ENCODE measurements at regions not wholly inside any gene's neighbourhood (a gene's known extent, or its start where the extent isn't known, plus 50 kb on each side); places are given as distances from the start of the nearest gene placed in this dataset.

- Histone ChIP-seq H3K4me1 (ENCODE audit: control insufficient read depth, insufficient read depth, low read length, poor library complexity, severe bottlenecking) (peaks cover 2% of the 10 kb centered on the region), H3K4me3 (ENCODE audit: low read depth, low read length) (no peak overlapping the region), H3K27ac (ENCODE audit: insufficient read depth, low read length, poor library complexity, severe bottlenecking) (no peak overlapping the region), H3K9me3 (ENCODE audit: control insufficient read depth in 2 of 2, low read length in 2 of 2) (peaks cover 6 to 14% of the 10 kb centered on the region in 2 experiments), H3K36me3 (ENCODE audit: control insufficient read depth, insufficient read depth, low read length) (no peaks in the 10 kb centered on the region), H3K27me3 (ENCODE audit: control insufficient read depth, insufficient read depth, low read length) (no peaks in the 10 kb centered on the region)
- DNase-seq (no peak), ATAC-seq (ENCODE audit: low read depth in 2 of 2) (no peak)
- H3K4me1 Mint-ChIP-seq, result peaks cover 0 to 12% (median 2%) of the 10 kb centered on the region in 4 donors
- no peaks in the 10 kb centered on the region for H3K27me3 Mint-ChIP-seq
- no peak overlapping the region for H3K27ac Mint-ChIP-seq
- H3K36me3 Mint-ChIP-seq, result peaks cover 7% of the 10 kb centered on the region
- peaks cover 0 to 48% (median 8%) of the 10 kb centered on the region in 7 donors for H3K9me3 Mint-ChIP-seq
- no peak overlapping the region for H3K4me3 Mint-ChIP-seq
These were observed 327.6 kb upstream of the MAOA start for GRCh38 chrX:43328358-43328946.

- H3K27me3 ChIP-seq (ENCODE audit: control insufficient read depth, insufficient read depth, low read length), result no peaks in the 10 kb centered on the region
- H3K36me3 ChIP-seq (ENCODE audit: control insufficient read depth, insufficient read depth, low read length), result no peaks in the 10 kb centered on the region
- peaks cover 3% of the 10 kb centered on the region for H3K36me3 Mint-ChIP-seq
- no peak overlapping the region for H3K27ac ChIP-seq (ENCODE audit: insufficient read depth, low read length, poor library complexity, severe bottlenecking)
- peak overlapping the region in 1 of 4 donors; percentile 9 for H3K4me3 Mint-ChIP-seq
- H3K4me3 ChIP-seq (ENCODE audit: low read depth, low read length), result no peak overlapping the region
- H3K4me1 Mint-ChIP-seq, result peaks cover 0 to 12% (median 3%) of the 10 kb centered on the region in 4 donors
- H3K9me3 Mint-ChIP-seq, result peaks cover 0 to 21% (median 2%) of the 10 kb centered on the region in 7 donors
- H3K4me1 ChIP-seq (ENCODE audit: control insufficient read depth, insufficient read depth, low read length, poor library complexity, severe bottlenecking), result peaks cover 3% of the 10 kb centered on the region
- ATAC-seq (ENCODE audit: low read depth in 2 of 2) (no peak), DNase-seq (peak in 2 of 3 donors; percentile 16 to 61)
- H3K27ac Mint-ChIP-seq, result peak overlapping the region in 1 of 3 donors; percentile 58
- H3K27me3 Mint-ChIP-seq, result no peaks in the 10 kb centered on the region
- peaks cover 4 to 10% of the 10 kb centered on the region in 2 experiments for H3K9me3 ChIP-seq (ENCODE audit: control insufficient read depth in 2 of 2, low read length in 2 of 2)
These were observed 322.6 kb upstream of the MAOA start for GRCh38 chrX:43333543-43333942.

DNA sequence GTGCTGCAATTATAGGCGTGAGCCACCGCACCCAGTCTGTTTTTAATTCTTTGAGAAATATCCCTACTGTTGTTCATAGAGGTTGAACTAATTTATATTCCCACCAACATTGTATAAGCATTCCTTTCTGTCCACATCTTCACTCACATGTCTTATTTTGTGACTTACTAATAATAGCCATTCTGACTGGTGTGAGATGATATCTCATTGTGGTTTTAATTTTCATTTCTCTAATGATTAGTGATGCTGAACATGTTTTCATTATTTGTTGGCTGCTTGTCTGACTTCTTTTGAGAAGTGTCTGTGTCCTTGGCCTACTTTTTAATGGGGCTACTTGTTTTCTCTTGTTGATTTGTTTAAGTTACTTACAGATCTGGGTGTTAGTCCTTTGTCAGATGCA is 310.9 kb upstream of the MAOA start:
- H3K27ac Mint-ChIP-seq, result peak overlapping the region in 1 of 3 donors; percentile 27
- no peaks in the 10 kb centered on the region for H3K36me3 ChIP-seq (ENCODE audit: control insufficient read depth, insufficient read depth, low read length)
- peaks cover 9 to 29% (median 14%) of the 10 kb centered on the region in 4 donors for H3K4me1 Mint-ChIP-seq
- no peaks in the 10 kb centered on the region for H3K36me3 Mint-ChIP-seq
- ATAC-seq (ENCODE audit: low read depth in 2 of 2) (no peak), DNase-seq (no peak)
- H3K4me3 Mint-ChIP-seq, result no peak overlapping the region
- H3K4me1 ChIP-seq (ENCODE audit: control insufficient read depth, insufficient read depth, low read length, poor library complexity, severe bottlenecking), result no peaks in the 10 kb centered on the region
- H3K27me3 Mint-ChIP-seq, result no peaks in the 10 kb centered on the region
- H3K27ac ChIP-seq (ENCODE audit: insufficient read depth, low read length, poor library complexity, severe bottlenecking), result no peak overlapping the region
- H3K9me3 Mint-ChIP-seq, result peaks cover 0 to 2% (median 0%) of the 10 kb centered on the region in 7 donors
- no peaks in the 10 kb centered on the region for H3K9me3 ChIP-seq (ENCODE audit: control insufficient read depth in 2 of 2, low read length in 2 of 2)
- H3K27me3 ChIP-seq (ENCODE audit: control insufficient read depth, insufficient read depth, low read length), result no peaks in the 10 kb centered on the region
- no peak overlapping the region for H3K4me3 ChIP-seq (ENCODE audit: low read depth, low read length)

DNA sequence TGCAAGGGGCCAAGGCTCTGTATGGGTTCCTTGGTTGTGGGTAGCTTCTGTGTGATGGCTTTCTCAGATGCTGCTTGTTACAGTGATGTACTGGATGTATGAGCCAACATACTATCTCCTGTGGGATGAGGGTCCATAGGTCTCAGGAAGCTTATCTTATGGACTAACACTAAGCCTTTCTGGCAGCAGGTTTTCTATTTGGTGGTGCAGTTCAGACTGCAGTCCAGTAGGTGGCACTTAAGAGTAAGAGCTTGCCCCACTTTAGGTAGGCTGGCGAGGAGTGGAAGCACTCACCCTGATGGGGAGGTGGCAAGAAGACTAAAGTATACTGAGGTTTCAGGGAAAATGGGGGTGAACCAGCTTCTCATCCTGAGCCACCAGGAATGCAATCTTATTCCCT is 306.7 kb upstream of the MAOA start:
- no peak overlapping the region for H3K4me3 ChIP-seq (ENCODE audit: low read depth, low read length)
- H3K27ac ChIP-seq (ENCODE audit: insufficient read depth, low read length, poor library complexity, severe bottlenecking), result no peak overlapping the region
- H3K4me1 ChIP-seq (ENCODE audit: control insufficient read depth, insufficient read depth, low read length, poor library complexity, severe bottlenecking), result no peaks in the 10 kb centered on the region
- no peaks in the 10 kb centered on the region for H3K27me3 ChIP-seq (ENCODE audit: control insufficient read depth, insufficient read depth, low read length)
- H3K4me1 Mint-ChIP-seq, result peaks cover 9 to 34% (median 14%) of the 10 kb centered on the region in 4 donors
- no peak overlapping the region for H3K4me3 Mint-ChIP-seq
- peak in 2 of 3 donors; percentile 33 to 73 for DNase-seq
- H3K36me3 ChIP-seq (ENCODE audit: control insufficient read depth, insufficient read depth, low read length), result no peaks in the 10 kb centered on the region
- peaks cover 0 to 2% (median 0%) of the 10 kb centered on the region in 7 donors for H3K9me3 Mint-ChIP-seq
- no peaks in the 10 kb centered on the region for H3K36me3 Mint-ChIP-seq
- H3K27me3 Mint-ChIP-seq, result no peaks in the 10 kb centered on the region
- no peak for ATAC-seq (ENCODE audit: low read depth in 2 of 2)
- no peaks in the 10 kb centered on the region for H3K9me3 ChIP-seq (ENCODE audit: control insufficient read depth in 2 of 2, low read length in 2 of 2)
- no peak overlapping the region for H3K27ac Mint-ChIP-seq

- DNase-seq (no peak), ATAC-seq (ENCODE audit: low read depth in 2 of 2) (no peak)
- Mint-ChIP-seq H3K4me3 (no peak overlapping the region), H3K27ac (no peak overlapping the region), H3K9me3 (peaks cover 0 to 2% (median 0%) of the 10 kb centered on the region in 7 donors), H3K4me1 (peaks cover 1 to 20% (median 5%) of the 10 kb centered on the region in 4 donors), H3K36me3 (no peaks in the 10 kb centered on the region), H3K27me3 (no peaks in the 10 kb centered on the region)
- H3K9me3 ChIP-seq (ENCODE audit: control insufficient read depth in 2 of 2, low read length in 2 of 2), result no peaks in the 10 kb centered on the region
- H3K27me3 ChIP-seq (ENCODE audit: control insufficient read depth, insufficient read depth, low read length), result no peaks in the 10 kb centered on the region
- H3K4me1 ChIP-seq (ENCODE audit: control insufficient read depth, insufficient read depth, low read length, poor library complexity, severe bottlenecking), result no peaks in the 10 kb centered on the region
- H3K27ac ChIP-seq (ENCODE audit: insufficient read depth, low read length, poor library complexity, severe bottlenecking), result no peak overlapping the region
- H3K36me3 ChIP-seq (ENCODE audit: control insufficient read depth, insufficient read depth, low read length), result no peaks in the 10 kb centered on the region
- no peak overlapping the region for H3K4me3 ChIP-seq (ENCODE audit: low read depth, low read length)
These were observed 305.2 kb upstream of the MAOA start for GRCh38 chrX:43350935-43351334.

DNA sequence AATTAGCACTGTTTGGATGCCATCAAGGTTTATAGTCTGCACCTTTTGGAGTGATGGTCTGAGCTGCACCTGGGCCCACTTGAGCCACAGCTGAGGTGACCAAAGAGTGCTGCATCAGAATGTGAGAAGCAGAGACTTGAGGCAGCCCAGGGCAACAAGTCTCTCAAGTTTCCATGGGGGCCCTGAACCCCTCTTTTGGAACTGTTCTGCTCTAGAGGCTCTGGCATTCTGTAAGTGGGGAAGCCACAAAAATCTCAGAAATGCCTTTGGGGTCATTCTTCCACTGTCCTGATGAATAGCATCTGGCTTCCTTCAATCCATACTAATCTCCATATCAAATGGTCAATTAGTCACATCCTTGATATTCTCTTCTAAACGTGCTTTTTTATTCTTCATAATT is 298.4 kb upstream of the MAOA start:
- no peak overlapping the region for H3K4me3 ChIP-seq (ENCODE audit: low read depth, low read length)
- no peaks in the 10 kb centered on the region for H3K9me3 ChIP-seq (ENCODE audit: control insufficient read depth in 2 of 2, low read length in 2 of 2)
- no peak for ATAC-seq (ENCODE audit: low read depth in 2 of 2)
- H3K4me1 ChIP-seq (ENCODE audit: control insufficient read depth, insufficient read depth, low read length, poor library complexity, severe bottlenecking), result no peaks in the 10 kb centered on the region
- no peaks in the 10 kb centered on the region for H3K36me3 ChIP-seq (ENCODE audit: control insufficient read depth, insufficient read depth, low read length)
- Mint-ChIP-seq H3K27me3 (no peaks in the 10 kb centered on the region), H3K9me3 (peaks cover 0 to 2% (median 0%) of the 10 kb centered on the region in 7 donors), H3K4me3 (no peak overlapping the region), H3K4me1 (peaks cover 0 to 3% (median 0%) of the 10 kb centered on the region in 4 donors), H3K27ac (no peak overlapping the region), H3K36me3 (no peaks in the 10 kb centered on the region)
- DNase-seq, result no peak
- no peak overlapping the region for H3K27ac ChIP-seq (ENCODE audit: insufficient read depth, low read length, poor library complexity, severe bottlenecking)
- no peaks in the 10 kb centered on the region for H3K27me3 ChIP-seq (ENCODE audit: control insufficient read depth, insufficient read depth, low read length)

- no peaks in the 10 kb centered on the region for H3K4me1 ChIP-seq (ENCODE audit: control insufficient read depth, insufficient read depth, low read length, poor library complexity, severe bottlenecking)
- H3K27ac ChIP-seq (ENCODE audit: insufficient read depth, low read length, poor library complexity, severe bottlenecking), result no peak overlapping the region
- H3K4me3 ChIP-seq (ENCODE audit: low read depth, low read length), result no peak overlapping the region
- no peak for ATAC-seq (ENCODE audit: low read depth in 2 of 2)
- Mint-ChIP-seq H3K4me3 (no peak overlapping the region), H3K27ac (no peak overlapping the region), H3K36me3 (peaks cover 4% of the 10 kb centered on the region), H3K27me3 (no peaks in the 10 kb centered on the region), H3K9me3 (peaks cover 0 to 6% (median 4%) of the 10 kb centered on the region in 7 donors), H3K4me1 (no peaks in the 10 kb centered on the region)
- no peak for DNase-seq
- no peaks in the 10 kb centered on the region for H3K27me3 ChIP-seq (ENCODE audit: control insufficient read depth, insufficient read depth, low read length)
- H3K9me3 ChIP-seq (ENCODE audit: control insufficient read depth in 2 of 2, low read length in 2 of 2), result peaks cover 0 to 12% of the 10 kb centered on the region in 2 experiments
- no peaks in the 10 kb centered on the region for H3K36me3 ChIP-seq (ENCODE audit: control insufficient read depth, insufficient read depth, low read length)
These were observed 283.1 kb upstream of the MAOA start for GRCh38 chrX:43373032-43373431.

GRCh38 chrX:43375136-43375535 is 281.0 kb upstream of the MAOA start:
- Histone ChIP-seq H3K27me3 (ENCODE audit: control insufficient read depth, insufficient read depth, low read length) (no peaks in the 10 kb centered on the region), H3K4me3 (ENCODE audit: low read depth, low read length) (no peak overlapping the region), H3K4me1 (ENCODE audit: control insufficient read depth, insufficient read depth, low read length, poor library complexity, severe bottlenecking) (no peaks in the 10 kb centered on the region), H3K27ac (ENCODE audit: insufficient read depth, low read length, poor library complexity, severe bottlenecking) (no peak overlapping the region), H3K36me3 (ENCODE audit: control insufficient read depth, insufficient read depth, low read length) (no peaks in the 10 kb centered on the region), H3K9me3 (ENCODE audit: control insufficient read depth in 2 of 2, low read length in 2 of 2) (peaks cover 0 to 7% of the 10 kb centered on the region in 2 experiments)
- peaks cover 0 to 7% (median 0%) of the 10 kb centered on the region in 7 donors for H3K9me3 Mint-ChIP-seq
- H3K4me1 Mint-ChIP-seq, result no peaks in the 10 kb centered on the region
- peaks cover 4% of the 10 kb centered on the region for H3K27me3 Mint-ChIP-seq
- H3K4me3 Mint-ChIP-seq, result no peak overlapping the region
- DNase-seq (no peak), ATAC-seq (ENCODE audit: low read depth in 2 of 2) (no peak)
- peak overlapping the region in 1 of 3 donors; percentile 14 for H3K27ac Mint-ChIP-seq
- H3K36me3 Mint-ChIP-seq, result peaks cover 4% of the 10 kb centered on the region
